Esophagus muscularis mucosa (tissue), 4 donors: ENCODE measurements at regions not wholly inside any gene's neighbourhood (a gene's known extent, or its start where the extent isn't known, plus 50 kb on each side); places are given as distances from the start of the nearest gene placed in this dataset.

ENCODE experiments used
- DNase-seq: peaks from one replicate; pipeline ENCODE4 v3.0.0-alpha.2; 2017; ENCODE audit errors: extremely low spot score
- H3K27ac ChIP-seq, 4 donors: fragments of 200-600 bp; sonication (generic); replicated peaks in 1 of 4; 1 replicate in 3 of 4; 2 replicates in 1 of 4; pipeline ENCODE4 v1.5.1; 2016 to 2019; ENCODE audit warnings: mild to moderate bottlenecking in 1 of 4
- H3K27me3 ChIP-seq, 4 donors: fragments of 200-600 bp; sonication (generic); one replicate each; pipeline versions ENCODE4 v1.5.1 to v1.6.0; 2016 to 2019
- H3K36me3 ChIP-seq, 4 donors: fragments of 200-600 bp; sonication (generic); one replicate each; pipeline ENCODE4 v1.5.1; 2016 to 2019
- H3K4me1 ChIP-seq, 4 donors: fragments of 200-600 bp; sonication (generic); one replicate each; pipeline ENCODE4 v1.5.1; 2016 to 2019
- H3K4me3 ChIP-seq, 4 donors: fragments of 200-600 bp; sonication (generic); 1 replicate in 2 of 4; 2 replicates in 2 of 4; pipeline ENCODE4 v1.5.1; 2016 to 2019; ENCODE audit warnings: mild to moderate bottlenecking in 4 of 4, moderate library complexity in 1 of 4
- H3K9me3 ChIP-seq, 4 donors: fragments of 200-600 bp; sonication (generic); 1 replicate in 3 of 4; 2 replicates in 1 of 4; pipeline ENCODE4 v1.5.1; 2016 to 2019
- EP300 ChIP-seq: sonication (generic); formaldehyde crosslinking; IDR thresholded peaks from one replicate; pipeline ENCODE4 v1.6.1; 2017; ENCODE audit warnings: antibody characterized with exemption
- POLR2A ChIP-seq: fragments of 450-650 bp; IDR thresholded peaks from one replicate; pipeline ENCODE4 v1.6.1; 2017; ENCODE audit warnings: antibody characterized with exemption, moderate library complexity, mild to moderate bottlenecking, low read depth
- POLR2AphosphoS5 ChIP-seq, 2 donors: sonication (generic); formaldehyde crosslinking; IDR thresholded peaks; one replicate each; pipeline ENCODE4 v1.6.1; 2017; ENCODE audit warnings: antibody characterized with exemption in 2 of 2
- WGBS: methylation state at CpG from one replicate; pipeline ENCODE4 v1.1.5; 2018; 5-methylcytosine and 5-hydroxymethylcytosine counted together
- intact Hi-C: fragments of 100-400 bp; cut with DNase I; formaldehyde crosslinking; loops from one replicate; pipeline ENCODE4 v1.15.1; 2023
- TF ChIP-seq, protein P1 (sequence below), 3 experiments: fragments of 200-600 bp in 2 of 3; fragments of 450-650 bp in 1 of 3; sonication (generic) in 2 of 3; IDR thresholded peaks; one replicate each; pipeline ENCODE4 v1.5.1; 2017 to 2019; ENCODE audit warnings: antibody characterized with exemption in 3 of 3, mild to moderate bottlenecking in 2 of 3, moderate library complexity in 1 of 3

DNA sequence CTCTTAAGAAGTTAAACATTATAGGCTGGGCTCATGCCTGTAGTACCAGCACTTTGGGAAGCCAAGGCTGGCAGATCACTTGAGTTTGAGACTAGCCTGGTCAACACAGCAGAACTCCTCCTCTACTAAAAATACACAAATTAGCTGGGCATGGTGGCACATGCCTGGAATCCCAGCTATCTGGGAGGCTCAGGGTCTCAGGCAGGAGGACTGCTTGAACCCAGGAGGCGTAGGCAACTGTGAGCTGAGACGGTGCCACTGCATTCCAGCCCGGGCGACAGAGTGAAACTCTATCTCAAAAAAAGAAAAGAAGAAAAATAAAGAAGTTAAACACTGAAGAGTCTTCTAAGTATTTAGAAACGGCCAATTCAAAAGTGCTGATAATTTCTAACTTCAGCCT, 164.3 kb upstream of the GALNTL6 start:
- no peak overlapping the region for H3K4me3 ChIP-seq
- H3K4me1 ChIP-seq = no peaks in the 10 kb centered on the region
- no peak for DNase-seq
- no peaks in the 10 kb centered on the region for H3K27me3 ChIP-seq
- peaks cover 0 to 6% (median 0%) of the 10 kb centered on the region in 4 donors for H3K9me3 ChIP-seq
- 84% methylated on average over 5 of the region's 5 CpGs for WGBS
- TF ChIP-seq EP300 (no peak), POLR2A (no peak), POLR2AphosphoS5 (IDR thresholded peaks at IDR 0.05) (no peak)
- TF ChIP-seq, protein P1, sequence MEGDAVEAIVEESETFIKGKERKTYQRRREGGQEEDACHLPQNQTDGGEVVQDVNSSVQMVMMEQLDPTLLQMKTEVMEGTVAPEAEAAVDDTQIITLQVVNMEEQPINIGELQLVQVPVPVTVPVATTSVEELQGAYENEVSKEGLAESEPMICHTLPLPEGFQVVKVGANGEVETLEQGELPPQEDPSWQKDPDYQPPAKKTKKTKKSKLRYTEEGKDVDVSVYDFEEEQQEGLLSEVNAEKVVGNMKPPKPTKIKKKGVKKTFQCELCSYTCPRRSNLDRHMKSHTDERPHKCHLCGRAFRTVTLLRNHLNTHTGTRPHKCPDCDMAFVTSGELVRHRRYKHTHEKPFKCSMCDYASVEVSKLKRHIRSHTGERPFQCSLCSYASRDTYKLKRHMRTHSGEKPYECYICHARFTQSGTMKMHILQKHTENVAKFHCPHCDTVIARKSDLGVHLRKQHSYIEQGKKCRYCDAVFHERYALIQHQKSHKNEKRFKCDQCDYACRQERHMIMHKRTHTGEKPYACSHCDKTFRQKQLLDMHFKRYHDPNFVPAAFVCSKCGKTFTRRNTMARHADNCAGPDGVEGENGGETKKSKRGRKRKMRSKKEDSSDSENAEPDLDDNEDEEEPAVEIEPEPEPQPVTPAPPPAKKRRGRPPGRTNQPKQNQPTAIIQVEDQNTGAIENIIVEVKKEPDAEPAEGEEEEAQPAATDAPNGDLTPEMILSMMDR (IDR thresholded peaks at IDR 0.05) = no peak
- intact Hi-C loops = no loop called here
- no peak overlapping the region for H3K27ac ChIP-seq
- no peaks in the 10 kb centered on the region for H3K36me3 ChIP-seq

DNA sequence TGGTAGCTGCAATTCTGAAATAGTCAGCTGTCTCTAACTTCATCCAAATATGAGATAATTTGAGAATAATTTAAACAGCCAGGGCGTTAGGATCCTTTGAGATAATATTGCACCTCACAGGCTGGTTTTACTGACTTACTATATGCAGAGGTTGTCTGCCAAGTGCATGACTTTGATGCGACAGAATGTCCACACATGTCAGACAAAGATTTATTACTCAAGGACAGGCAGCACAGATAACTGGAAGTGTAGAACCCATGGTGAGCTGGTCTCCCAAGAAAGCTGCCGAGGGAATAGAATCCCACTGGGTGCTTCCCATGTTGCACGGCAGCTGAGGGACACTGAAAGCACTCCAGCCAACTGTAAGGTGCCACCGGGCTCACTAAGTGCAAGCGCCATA, 166.2 kb upstream of the GALNTL6 start:
- H3K4me1 ChIP-seq = no peaks in the 10 kb centered on the region
- intact Hi-C loops = no loop called here
- no peak for DNase-seq
- H3K27ac ChIP-seq = no peak overlapping the region
- H3K4me3 ChIP-seq = no peak overlapping the region
- H3K27me3 ChIP-seq = no peaks in the 10 kb centered on the region
- H3K9me3 ChIP-seq = peaks cover 0 to 6% (median 0%) of the 10 kb centered on the region in 4 donors
- 68% methylated on average over 6 of the region's 6 CpGs for WGBS
- no peaks in the 10 kb centered on the region for H3K36me3 ChIP-seq
- TF ChIP-seq, protein P1 (IDR thresholded peaks at IDR 0.05) = no peak
- TF ChIP-seq EP300 = no peak
- no peak for TF ChIP-seq POLR2A
- no peak for TF ChIP-seq POLR2AphosphoS5 (IDR thresholded peaks at IDR 0.05)

DNA sequence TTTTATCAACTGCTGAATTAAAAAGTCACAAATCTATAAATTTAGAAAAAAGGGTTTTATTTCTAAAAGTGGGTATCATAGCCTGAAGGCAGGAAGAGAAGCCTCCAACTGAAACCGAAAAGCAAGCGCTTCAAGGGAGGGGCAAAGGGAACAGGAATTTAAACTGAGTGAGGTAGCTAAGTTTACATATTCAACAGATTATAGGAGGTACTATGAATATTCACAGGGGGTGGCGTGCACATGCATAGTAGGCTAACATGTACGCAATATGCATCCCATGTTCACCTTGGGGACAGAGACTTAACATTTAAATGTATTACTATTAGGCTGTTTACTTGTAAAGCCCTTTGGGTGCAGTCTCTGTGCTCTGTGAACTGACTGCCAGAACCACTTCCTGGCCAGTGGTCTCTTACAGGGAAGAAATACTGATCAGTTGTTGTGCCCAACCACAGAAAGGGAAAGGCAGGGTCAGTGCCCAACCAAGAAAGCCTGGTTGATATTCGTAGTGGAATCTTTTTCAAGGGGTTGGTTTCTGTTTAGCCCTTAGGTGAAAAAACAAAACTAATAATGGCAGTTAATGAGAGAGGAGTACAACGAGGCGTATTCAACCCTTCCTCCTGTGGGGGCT, 168.7 kb upstream of the GALNTL6 start:
- H3K36me3 ChIP-seq = no peaks in the 10 kb centered on the region
- TF ChIP-seq EP300 (no peak), POLR2AphosphoS5 (IDR thresholded peaks at IDR 0.05) (no peak)
- TF ChIP-seq, protein P1 (IDR thresholded peaks at IDR 0.05) = no peak
- DNase-seq = no peak
- no peak overlapping the region for H3K27ac ChIP-seq
- 68% methylated on average over 7 of the region's 7 CpGs for WGBS
- H3K4me1 ChIP-seq = no peaks in the 10 kb centered on the region
- H3K4me3 ChIP-seq = no peak overlapping the region
- no peaks in the 10 kb centered on the region for H3K9me3 ChIP-seq
- intact Hi-C loops = no loop called here
- H3K27me3 ChIP-seq = no peaks in the 10 kb centered on the region

DNA sequence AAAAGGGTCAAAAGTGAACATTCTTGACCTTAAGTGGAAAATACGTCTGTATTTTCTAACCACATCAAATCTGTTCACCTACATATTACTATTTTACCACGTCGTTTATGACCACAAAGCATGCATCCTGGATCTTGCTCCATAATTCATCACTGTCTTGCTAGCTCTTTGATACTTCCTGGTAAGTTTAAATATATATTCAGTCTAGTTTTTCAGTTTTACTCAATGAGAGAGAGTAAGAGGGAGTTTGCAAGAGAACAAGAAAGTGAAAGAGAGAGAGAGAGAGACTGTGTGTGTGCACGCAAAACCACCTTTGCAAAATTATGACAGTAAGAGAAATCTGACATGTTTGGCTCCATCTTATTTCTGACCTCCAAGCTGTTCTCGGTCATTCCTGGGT, 173.7 kb upstream of the GALNTL6 start:
- Histone ChIP-seq H3K9me3 (no peaks in the 10 kb centered on the region), H3K36me3 (no peaks in the 10 kb centered on the region), H3K27ac (no peak overlapping the region), H3K4me3 (no peak overlapping the region), H3K4me1 (no peaks in the 10 kb centered on the region), H3K27me3 (no peaks in the 10 kb centered on the region)
- intact Hi-C loops = no loop called here
- WGBS = 54% methylated on average over 5 of the region's 5 CpGs
- TF ChIP-seq POLR2A = no peak
- no peak for TF ChIP-seq POLR2AphosphoS5 (IDR thresholded peaks at IDR 0.05)
- TF ChIP-seq, protein P1 (IDR thresholded peaks at IDR 0.05) = no peak
- TF ChIP-seq EP300 = no peak
- DNase-seq = no peak

DNA sequence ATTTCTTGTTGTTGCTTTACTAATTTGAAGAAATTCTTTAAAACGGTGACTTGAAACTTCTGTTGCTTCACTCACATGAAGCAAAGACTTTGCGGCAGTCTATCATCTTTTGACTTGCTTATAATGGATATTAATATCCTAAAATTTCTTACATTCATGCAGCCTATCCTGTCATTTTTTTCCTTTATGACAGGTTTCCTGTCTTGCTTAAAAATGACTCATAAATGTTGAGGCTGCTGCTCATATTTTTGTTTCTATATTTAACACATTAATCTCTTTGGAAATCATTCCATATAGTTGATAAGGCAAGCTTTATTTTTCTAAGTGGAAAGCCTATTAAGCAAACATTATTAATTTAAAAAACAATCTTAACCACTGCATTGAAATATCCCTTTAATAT, 176.6 kb upstream of the GALNTL6 start:
- no peak for TF ChIP-seq POLR2A
- TF ChIP-seq, protein P1 (IDR thresholded peaks at IDR 0.05) = no peak
- no peak for TF ChIP-seq EP300
- H3K4me1 ChIP-seq = no peaks in the 10 kb centered on the region
- 81% methylated on average over 2 of the region's 2 CpGs for WGBS
- H3K9me3 ChIP-seq = no peaks in the 10 kb centered on the region
- no peak for DNase-seq
- intact Hi-C loops = no loop called here
- no peaks in the 10 kb centered on the region for H3K27me3 ChIP-seq
- no peaks in the 10 kb centered on the region for H3K36me3 ChIP-seq
- no peak overlapping the region for H3K27ac ChIP-seq
- no peak overlapping the region for H3K4me3 ChIP-seq
